NCI-H1105 treated with DMSO at 0.1 percent for 48 hours (cell line): ENCODE measurements at regions not wholly inside any gene's neighbourhood (a gene's known extent, or its start where the extent isn't known, plus 50 kb on each side); places are given as distances from the start of the nearest gene placed in this dataset.
"Not testable (repeated sequence)": the region's sequence is repeated elsewhere in the genome, so short reads cannot be mapped to it uniquely, and the experiment has no call there.

Source experiments
- DNase-seq: peaks from one replicate; lab custom pipeline; 2025; lab: John Stamatoyannopoulos, UW

DNA sequence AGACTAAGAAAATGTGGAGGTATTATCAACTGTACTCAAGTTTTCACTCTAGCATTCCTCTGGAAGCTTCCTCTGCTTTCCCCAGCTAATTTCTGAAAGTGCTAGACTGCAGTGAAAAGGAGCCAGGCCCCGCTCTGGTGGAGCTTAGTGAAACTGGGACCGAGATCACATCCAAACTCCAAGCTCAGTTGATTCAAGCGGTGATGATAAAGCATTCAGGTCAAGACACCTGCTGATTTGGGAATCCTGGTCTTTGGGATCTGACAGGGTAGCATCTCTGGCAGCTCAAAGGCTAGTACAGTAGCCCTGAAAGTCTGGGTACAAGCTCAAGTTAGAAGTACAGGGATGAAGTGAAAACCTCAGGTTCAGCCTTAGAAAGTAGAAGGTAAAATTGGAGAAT lies 120.2 kb upstream of the CRIM1 start:
- no peak for DNase-seq

- no peak for DNase-seq
Observed at GRCh38 chr2:36223259-36223658, 132.3 kb upstream of the CRIM1 start.

GRCh38 chr2:36222485-36222884 lies 133.1 kb upstream of the CRIM1 start:
- DNase-seq: no peak

- no peak for DNase-seq
Observed at GRCh38 chr2:36214691-36215090, 140.9 kb upstream of the CRIM1 start.

DNA sequence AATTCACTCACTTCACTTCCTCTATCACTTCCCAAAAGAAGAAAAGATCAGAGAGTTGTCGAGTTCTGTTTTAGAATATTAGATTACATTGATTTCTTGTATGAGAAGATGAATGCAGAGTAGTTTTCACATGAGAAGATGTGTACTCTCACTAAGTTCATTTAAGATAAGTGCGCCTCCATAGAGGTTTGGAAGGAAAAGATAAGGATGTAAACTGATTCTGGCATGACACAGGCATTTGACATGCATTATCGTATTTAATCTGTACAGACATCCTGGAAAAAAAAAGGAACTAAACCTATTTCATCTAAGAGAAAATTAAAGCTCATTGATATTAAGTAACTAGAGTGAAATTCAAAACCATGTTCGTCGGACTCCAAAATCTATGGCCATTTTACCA lies 152.2 kb upstream of the CRIM1 start:
- no peak for DNase-seq

GRCh38 chr2:36197181-36197971 lies 158.2 kb upstream of the CRIM1 start:
- DNase-seq: no peak

DNA sequence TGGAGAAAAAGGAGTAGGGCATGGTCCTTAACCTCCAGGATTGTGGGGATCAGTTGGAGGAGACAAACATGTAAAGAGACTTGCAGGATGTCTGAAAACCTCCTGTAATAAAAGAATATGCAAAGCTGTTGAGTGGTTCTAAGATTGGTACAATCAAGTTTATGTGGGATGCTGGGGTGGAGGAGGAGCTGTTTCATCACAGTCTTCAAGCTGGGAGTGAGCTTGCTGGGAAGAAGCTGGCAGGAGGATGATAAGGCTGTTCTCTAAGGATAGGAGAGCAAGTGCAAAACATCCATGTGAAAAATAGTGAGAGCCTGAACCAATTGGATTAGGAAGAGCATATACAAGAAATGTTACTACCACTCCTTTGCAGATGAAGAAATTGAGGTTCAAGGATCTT lies 161.9 kb upstream of the CRIM1 start:
- no peak for DNase-seq

GRCh38 chr2:36192983-36193382 lies 162.6 kb upstream of the CRIM1 start:
- no peak for DNase-seq

GRCh38 chr2:36190097-36190496 lies 165.5 kb upstream of the CRIM1 start:
- DNase-seq: no peak

DNA sequence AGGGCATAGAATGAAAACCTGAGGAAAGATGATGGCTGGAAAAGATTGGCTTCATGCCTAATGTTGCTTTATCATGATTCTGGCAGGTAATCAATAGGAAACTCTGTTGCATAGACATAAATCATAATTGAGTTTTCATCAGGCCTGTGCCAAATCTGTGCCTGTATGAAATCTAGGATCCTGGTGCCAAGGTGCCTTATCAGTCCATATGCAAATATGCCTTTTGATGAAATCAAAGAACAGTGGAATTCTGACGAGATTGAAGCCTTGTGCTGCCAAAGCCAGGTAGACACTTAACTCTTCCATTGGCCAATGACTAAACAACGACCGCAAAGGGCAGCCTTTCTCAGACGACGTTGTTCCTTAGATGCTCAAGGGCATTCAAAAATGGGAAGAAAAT lies 170.0 kb upstream of the CRIM1 start:
- no peak for DNase-seq

DNA sequence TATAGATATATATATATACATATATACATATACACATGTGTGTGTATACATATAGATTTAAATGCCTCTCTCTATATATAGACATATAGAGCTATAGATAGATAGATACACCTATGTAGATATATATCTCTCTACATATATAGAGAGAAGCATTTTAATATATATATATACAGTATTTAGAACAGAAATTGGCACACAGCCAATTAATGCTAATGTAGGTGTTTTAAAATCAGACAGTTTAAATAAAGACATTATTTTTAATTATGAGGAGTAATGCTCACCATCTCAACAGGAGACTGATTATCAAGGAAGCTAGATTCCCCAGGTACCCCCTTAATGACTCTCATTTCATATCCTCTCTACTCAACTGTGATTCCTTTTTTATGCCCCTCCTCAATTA lies 170.7 kb upstream of the CRIM1 start:
- no peak for DNase-seq

GRCh38 chr2:36180789-36181482 lies 174.6 kb upstream of the CRIM1 start:
- not testable (repeated sequence) for DNase-seq

- not testable (repeated sequence) for DNase-seq
Observed at GRCh38 chr2:36180293-36180692, 175.3 kb upstream of the CRIM1 start.

GRCh38 chr2:36179668-36180269 lies 175.8 kb upstream of the CRIM1 start:
- DNase-seq: not testable (repeated sequence)

DNA sequence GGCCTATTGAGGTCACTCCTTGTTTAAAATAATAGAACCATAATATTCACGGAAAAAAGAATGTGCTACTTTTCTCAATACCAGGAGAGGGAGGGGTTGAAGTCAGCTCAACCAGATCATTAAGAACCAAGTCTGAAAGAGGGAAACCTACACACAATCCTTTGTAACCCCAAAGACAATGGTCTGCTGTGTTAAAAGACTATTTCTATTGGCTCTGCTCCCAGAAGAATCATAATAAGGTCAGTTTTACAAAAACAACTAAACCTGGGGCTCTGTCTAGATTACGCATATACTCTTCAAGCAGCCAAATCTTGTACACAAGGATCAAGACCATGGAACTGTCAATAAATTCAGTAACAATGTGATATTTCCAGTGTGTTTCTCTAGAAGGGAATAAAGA lies 177.2 kb upstream of the CRIM1 start:
- DNase-seq: no peak

DNA sequence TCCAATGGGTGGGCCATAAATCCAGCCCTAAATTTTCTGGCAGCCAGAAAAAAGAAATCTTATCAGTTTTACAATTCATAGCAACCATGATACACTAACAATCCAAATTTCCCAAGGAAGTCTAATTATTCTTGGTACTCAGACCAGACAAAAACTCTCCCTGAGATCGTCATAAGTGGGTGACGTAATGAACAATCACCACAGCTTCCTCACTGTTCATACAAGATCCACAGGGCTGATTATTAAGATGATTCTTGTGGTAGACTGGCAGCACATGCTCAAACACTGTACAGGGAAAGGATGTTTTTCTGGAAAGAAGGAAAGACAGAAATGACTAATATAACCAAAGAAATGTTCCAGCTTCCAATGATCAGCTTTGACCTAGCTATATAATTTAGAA lies 178.3 kb upstream of the CRIM1 start:
- no peak for DNase-seq

GRCh38 chr2:36174920-36175319 lies 180.7 kb upstream of the CRIM1 start:
- DNase-seq: no peak

- no peak for DNase-seq
Observed at GRCh38 chr2:36173760-36174404, 181.7 kb upstream of the CRIM1 start.

DNA sequence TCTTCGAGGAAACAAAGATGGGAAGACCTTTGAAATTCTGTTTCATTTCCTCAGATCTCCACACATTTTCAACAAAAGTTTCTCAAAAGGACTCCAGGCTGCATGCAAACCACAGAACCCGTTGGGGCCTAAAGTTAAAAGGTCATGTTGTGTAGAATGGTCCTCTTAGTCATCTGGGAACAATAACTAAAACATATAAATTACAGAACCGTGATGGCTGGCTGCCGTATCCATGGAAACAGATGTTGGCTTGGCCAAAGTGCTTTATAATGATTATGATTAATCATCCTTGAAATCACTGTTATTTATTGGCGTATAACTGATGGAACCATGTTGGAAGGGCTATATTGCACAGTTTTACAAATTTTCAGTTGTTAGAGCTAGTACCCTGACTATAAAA lies 182.8 kb upstream of the CRIM1 start:
- DNase-seq: no peak

- DNase-seq: no peak
Observed at GRCh38 chr2:36170805-36171204, 184.8 kb upstream of the CRIM1 start.

- DNase-seq: no peak
Observed at GRCh38 chr2:36169843-36170242, 185.7 kb upstream of the CRIM1 start.

- DNase-seq: no peak
Observed at GRCh38 chr2:36168115-36168514, 187.5 kb upstream of the CRIM1 start.

GRCh38 chr2:36165132-36165531 lies 190.4 kb upstream of the CRIM1 start:
- DNase-seq: no peak
